T47D (cell line): ENCODE measurements at regions not wholly inside any gene's neighbourhood (a gene's known extent, or its start where the extent isn't known, plus 50 kb on each side); places are given as distances from the start of the nearest gene placed in this dataset.

Experiments used
- DNase-seq, 2 experiments: peaks; one replicate each; pipeline versions ENCODE4 v3.0.0 to v3.0.0-alpha.2; 2011 to 2012; ENCODE audit warnings: low read depth in 1 of 2, low spot score in 1 of 2
- JUND ChIP-seq: IDR thresholded peaks from 2 replicates; pipeline ENCODE4 v1.6.1; 2012; ENCODE audit warnings: low read depth
- in situ Hi-C: cut with HindIII; loops from 2 replicates; pipeline ENCODE4 v1.10.0; 2016; ENCODE audit warnings: low sequenced_read_pairs, low pct_unique_long_range_greater_than_20kb

DNA sequence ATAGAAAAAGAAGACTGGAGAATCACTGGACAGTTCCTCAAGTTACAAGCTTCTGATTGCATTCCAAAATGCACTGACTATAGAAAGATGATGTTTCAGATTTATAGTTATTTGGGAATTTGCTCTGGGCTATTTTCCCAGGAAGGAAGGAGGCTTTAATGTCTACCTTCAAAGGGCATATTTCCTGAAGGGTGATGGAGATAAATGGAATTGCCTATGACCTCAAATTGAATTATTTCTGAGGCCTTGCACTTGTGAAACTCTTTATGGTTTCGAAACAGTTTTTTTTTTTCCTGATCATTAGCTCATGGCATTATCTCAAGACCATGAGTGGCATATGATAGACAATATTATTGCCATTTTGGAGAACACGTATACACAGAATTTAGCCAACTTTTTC, 333.9 kb downstream of the METTL15 start:
- in situ Hi-C loops = no loop called here
- no peak for TF ChIP-seq JUND
- DNase-seq = no peak

DNA sequence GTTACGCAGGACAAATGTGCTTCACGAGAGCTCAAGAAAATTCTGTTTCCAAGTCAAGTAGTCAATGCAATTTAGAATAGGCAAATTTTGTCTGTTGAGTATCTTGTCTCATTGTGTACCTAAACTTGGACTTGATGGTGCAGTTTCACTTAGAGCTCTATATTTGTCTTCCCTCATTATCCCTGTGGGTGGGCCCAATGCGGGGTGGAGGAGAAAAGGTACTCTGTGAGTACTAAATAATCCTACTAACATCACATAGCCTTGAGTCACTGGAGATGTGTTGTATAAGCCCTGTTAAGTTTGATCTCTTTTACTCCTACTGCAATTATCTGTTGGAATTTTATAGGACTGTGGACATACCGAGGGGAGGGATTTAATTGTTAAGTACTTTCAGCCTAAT, 331.2 kb downstream of the METTL15 start:
- DNase-seq = no peak
- TF ChIP-seq JUND = no peak
- in situ Hi-C loops = no loop called here

DNA sequence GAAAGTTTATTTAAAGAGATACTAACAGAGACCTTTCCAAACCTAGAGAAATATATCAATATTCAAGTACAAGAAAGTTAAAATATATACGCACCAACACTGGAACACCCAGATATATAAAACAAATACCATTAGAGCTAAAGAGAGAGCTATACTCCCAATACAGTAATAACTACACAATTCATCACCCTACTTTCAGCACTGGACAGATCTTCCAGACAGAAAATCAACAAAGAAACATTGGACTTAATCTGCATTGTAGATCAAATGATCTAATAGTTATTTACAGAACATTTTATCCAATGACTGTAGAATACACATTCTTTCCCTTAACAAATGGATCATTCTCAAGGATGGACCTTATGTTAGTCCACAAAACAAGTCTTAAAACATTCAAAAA, 311.9 kb downstream of the METTL15 start:
- TF ChIP-seq JUND = no peak
- peak in 1 of 2 experiments; percentile 48 for DNase-seq
- in situ Hi-C loops = no loop called here

GRCh38 chr11:28417601-28418323, 309.6 kb downstream of the METTL15 start:
- in situ Hi-C loops = no loop called here
- TF ChIP-seq JUND = no peak
- no peak for DNase-seq

DNA sequence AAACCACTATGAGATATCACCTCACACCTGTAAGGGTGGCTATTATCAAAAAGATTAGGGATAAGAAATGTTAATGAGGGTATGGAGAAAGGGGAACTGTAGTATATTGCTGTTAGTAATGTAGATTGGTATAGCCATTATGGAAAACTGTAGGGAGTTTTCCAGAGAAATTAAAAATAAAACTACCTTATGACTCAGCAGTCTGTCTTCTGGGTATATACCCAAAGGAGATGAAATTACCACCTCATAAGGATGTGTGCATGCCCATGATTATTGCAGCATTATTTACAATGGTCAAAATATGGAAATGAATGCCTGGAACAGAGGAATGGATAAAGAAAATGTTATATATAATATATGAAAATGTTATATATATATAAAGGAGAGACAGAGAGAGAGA, 303.8 kb downstream of the METTL15 start:
- DNase-seq = no peak
- in situ Hi-C loops = no loop called here
- TF ChIP-seq JUND = no peak

DNA sequence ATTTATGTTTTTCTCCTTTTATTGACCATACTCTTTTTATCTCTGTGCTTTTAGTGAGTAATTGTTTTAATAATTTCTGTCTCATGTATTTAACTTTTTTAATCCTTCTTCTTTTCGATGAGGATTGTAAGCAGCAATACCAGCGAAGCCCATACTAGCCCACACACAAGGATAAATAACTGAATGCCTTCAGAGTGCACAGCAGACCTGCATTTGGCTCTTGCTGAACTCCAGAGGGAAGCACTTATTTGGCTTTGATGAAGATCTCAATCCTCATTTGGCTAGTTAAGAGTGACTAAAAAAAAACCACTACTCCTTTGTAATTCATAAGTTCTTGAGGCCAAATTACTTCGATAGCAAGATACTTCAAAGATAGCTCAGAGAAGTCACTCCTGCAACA, 293.3 kb downstream of the METTL15 start:
- DNase-seq = peak in 1 of 2 experiments; percentile 16
- no peak for TF ChIP-seq JUND
- in situ Hi-C loops = no loop called here

DNA sequence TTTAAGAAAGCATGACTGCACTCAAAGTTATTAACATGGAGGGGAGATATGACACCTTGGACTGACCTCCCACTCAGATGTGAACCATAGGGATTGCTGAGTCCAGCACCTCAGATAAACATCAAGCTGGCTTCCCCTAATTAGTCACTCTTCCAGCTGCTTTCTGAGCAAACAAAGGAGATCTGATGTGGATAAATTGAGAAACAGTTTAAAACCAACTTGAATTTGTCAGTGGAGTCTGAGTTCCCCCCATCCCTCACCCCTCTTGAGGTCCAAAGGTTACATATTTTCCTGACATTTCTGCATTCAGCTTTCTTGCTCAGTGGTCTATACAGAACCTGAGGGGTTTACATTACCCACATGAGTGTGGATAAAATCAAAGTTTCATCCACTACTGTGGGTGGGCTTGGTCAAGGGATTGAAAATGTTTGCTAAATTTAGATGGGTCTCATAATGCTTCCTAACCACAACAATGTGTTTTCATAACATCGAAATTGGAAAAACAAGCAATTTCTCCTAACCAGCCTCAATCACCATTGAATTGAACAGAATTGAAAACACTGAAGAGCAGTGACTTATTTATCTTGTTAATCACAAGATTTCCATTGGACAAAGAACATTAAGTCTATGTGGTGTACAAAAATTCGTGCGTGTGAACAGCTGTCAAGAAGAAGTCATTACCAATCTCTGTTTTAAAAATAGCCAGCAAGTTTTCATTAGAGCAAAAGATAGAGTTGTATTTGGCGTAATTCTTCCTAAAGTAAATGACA, 292.3 kb downstream of the METTL15 start:
- no peak for TF ChIP-seq JUND
- in situ Hi-C loops = no loop called here
- DNase-seq = no peak

DNA sequence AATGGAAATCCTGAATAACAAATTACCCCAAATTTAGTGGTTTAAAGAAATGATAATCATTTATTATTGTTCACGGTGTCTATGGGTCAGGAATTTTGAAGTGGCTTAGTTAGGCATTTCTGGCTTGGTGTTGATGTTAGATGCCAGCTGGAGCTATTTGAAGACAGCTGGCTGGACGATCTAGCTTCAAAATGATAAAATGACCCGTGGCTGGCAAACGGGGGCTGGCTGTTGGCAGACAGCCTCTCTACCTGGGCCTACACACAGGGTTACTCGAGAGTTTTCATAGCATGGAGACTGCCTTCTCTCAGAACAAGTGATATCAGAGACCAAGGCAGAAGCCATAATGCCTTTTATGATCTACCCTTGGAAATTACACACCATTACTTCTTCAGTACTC, 285.2 kb downstream of the METTL15 start:
- no peak for TF ChIP-seq JUND

GRCh38 chr11:28384418-28384817, 276.2 kb downstream of the METTL15 start:
- in situ Hi-C loops = no loop called here

More for the DNA sequence above, 285.2 kb downstream of the METTL15 start:
- DNase-seq = no peak
- in situ Hi-C loops = no loop called here

DNA sequence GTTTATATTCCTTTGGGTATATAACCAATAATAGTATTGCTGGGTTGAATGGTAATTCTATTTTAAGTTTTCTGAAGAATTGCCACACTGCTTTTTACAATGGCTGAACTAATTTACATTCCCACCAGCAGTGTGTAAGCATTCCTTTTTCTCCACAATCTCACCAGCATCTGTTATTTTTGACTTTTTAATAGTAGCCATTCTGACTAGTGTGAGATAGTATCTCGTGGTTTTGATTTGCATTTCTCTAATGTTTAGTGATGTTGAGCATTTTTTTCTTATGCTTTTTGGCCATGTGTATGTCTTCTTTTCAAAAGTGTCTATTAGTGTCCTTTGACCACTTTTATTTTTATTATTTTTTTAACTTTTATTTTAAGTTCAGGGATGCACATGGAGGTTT, 275.3 kb downstream of the METTL15 start:
- in situ Hi-C loops = no loop called here
- DNase-seq = no peak

More at GRCh38 chr11:28384418-28384817, 276.2 kb downstream of the METTL15 start:
- TF ChIP-seq JUND = no peak
- no peak for DNase-seq

More for the DNA sequence above, 275.3 kb downstream of the METTL15 start:
- no peak for TF ChIP-seq JUND
